IPS DF 4.7 (cell line): ENCODE measurements at regions not wholly inside any gene's neighbourhood (a gene's known extent, or its start where the extent isn't known, plus 50 kb on each side); places are given as distances from the start of the nearest gene placed in this dataset.

Experiments
- DNase-seq: peaks from one replicate; pipeline ENCODE4 v3.0.0-alpha.2; 2013; ENCODE audit warnings: low spot score; ENCODE audit errors: extremely low read depth

DNA sequence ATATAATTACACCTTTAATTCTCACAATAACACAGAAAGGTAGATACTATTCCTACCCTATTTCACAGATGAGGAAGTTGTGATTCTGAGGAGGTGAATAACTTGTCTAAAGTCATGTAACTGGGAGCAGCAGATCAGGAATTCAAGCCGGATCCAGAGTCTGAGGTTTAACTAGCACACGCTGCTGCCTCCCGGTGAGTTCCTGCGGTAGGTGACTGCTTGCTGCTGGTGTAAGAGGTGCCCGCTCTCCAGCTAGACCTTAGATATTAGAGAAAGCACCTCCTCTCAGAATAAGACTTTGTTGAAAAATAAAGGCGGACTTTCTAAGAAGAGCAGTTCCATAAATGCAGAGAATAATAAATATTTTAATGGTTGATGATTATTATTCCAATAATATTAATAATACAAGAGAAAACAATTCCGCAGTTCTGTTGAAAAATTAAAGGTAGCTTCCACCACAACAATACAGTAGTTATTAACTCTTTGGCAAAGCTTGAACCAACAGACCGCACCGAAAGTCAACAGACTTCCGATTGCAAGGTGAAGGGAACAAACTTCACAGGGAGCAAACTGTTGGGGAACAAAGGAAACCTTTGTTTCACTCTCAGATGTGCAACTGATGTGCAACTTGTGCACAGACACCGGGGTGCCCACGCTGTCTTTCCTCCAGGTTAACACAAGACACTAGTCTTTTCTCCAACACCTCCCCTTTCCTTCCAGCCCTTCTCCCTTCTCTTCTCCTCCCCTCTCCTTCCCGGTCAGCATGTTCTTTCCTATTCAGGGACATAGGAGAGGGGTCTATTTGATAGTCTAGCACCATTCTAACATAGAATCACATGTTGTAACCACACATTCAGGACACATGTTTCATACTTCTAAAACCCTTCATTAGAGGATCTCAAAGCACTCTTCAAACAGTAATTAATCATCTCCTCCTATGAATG, 73.2 kb upstream of the EGLN3 start:
- no peak for DNase-seq

DNA sequence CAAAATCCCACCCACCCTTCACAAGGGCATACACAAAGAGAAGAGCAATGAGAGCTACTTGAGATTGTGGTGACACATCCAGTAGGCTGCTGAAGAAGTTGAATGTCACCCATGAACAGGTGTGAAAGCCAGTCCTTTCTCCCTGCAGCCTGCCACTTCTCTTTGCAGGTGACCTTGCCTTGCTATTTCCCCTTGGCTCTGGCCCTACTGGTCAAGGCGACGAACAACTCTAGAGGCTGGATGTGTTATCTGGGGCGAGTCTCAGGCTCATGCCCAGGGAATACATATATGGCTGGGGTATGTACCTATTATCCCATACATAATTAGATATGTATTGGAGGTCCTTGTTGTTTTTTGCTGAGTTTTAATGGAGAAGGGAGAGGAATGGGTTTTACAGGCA, 70.2 kb upstream of the EGLN3 start:
- no peak for DNase-seq

DNA sequence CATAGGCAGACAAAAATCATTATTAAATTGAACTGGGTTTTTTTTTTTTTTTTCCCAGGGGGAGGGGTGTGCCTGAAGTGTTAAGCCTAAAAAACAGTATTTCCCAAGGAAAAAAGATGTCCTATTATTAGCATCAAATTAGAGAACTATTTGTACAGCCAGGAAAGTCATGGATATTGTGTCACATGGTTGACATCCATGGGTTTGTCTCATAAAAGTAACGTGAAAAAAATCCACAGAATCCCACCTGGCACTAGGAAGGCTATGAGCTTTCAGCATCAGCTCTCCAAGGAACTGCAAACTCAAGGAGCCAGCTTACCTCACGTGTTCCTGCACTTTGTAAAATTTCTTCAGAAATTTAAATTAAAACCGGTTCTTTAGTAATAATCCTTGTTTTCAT, 69.1 kb upstream of the EGLN3 start:
- DNase-seq = no peak

DNA sequence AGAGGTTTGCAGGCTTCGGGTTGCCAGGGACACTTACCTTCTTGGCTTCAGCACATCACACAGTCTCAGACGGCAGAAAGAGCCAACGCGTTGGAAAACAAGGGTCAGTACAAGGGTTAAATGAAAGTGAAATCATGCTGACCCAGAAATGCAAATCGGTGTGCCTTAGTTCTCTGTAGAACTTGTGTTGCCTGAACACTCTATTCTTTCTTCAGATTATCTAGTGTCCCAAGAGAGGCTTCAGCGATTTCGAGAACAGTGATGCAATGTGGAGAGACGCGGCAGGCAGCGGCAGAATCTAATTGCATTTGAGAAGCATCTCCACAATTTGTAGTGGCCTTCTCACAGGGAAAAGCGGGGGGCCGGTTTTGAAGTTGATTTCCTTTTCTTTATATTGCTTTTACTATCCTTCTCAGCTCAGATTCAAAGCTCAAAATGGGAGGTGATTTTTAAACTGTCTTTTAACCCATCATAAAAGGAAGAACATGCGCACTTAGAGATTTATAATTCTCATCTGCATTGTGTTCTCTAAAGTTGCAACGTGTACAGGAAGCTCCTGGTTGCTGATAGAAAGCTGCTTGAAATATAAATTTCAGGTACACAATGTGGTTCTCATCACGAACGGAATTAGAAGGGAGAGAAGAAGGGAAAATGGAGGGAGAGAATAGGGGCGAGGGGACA, 67.8 kb upstream of the EGLN3 start:
- DNase-seq = no peak

DNA sequence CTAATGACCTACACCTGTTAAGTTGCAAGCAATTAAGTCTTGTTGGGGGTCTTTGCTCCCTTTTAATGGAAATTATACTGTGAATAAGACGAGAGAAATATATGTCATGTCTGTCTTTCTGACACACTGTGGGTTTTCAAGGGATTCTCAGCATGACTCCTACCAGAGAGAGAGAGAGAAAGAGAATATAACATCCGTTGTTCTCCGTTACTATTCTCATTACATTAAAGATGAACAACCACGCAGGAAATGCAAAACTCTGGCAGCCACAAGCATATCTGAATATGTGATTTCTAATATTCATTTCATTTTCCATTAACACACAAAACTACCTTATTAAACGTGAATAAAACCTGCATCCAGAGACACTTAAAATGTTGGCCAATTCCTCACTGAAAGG, 67.3 kb upstream of the EGLN3 start:
- no peak for DNase-seq

DNA sequence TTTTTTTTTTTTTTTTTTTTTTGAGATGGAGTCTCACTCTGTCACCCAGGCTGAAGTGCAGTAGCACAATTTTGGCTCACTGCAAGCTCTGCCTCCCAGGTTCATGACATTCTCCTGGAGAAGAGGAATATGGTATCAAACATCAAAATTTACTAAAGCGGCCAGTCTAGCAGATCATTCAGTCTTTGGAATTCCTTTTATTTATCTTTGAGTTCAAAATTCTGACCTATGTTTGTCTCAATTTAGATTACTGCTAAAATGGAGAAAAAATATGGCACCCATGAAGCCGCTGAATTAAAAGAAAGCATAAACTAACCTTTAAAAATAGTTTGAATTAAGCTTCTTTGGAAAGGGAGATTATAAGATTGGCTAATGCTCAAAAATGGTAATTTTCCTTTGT, 64.5 kb upstream of the EGLN3 start:
- DNase-seq = no peak

DNA sequence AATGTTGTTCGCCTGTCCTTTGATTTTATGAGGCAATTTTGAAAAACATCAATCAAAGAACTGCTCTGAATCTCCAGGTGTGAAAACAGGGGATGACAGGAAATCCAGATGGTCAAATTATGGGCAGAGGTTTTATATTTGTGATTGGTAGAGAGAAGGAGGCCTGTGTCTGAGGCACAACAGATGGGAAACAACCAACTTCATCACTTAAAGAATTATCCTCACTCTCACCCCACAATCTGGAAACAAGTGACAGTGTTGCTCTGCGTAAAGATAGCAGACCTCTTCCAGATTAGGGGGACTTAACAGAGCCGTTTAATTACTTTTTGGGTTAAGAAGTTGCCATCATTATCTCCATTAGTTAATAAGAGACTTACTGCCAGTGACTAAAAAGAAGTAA, 64.1 kb upstream of the EGLN3 start:
- DNase-seq = no peak

DNA sequence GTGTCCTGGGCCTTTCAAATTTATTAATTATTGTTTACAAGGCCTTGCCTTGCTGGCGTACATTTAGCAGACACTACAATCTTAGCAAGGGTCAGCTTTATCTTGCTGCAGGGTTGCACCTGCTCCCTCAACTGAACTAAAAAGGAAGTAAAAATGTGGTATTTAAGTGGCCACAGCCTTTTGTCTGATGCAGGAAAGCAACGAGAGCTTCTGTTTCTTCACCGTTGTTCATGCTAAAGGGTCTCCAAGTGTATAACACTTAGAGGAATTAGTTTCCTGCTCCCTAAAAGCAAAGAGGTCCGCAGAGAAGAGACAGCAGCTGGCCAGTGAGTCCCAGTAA, 62.8 kb upstream of the EGLN3 start:
- no peak for DNase-seq

DNA sequence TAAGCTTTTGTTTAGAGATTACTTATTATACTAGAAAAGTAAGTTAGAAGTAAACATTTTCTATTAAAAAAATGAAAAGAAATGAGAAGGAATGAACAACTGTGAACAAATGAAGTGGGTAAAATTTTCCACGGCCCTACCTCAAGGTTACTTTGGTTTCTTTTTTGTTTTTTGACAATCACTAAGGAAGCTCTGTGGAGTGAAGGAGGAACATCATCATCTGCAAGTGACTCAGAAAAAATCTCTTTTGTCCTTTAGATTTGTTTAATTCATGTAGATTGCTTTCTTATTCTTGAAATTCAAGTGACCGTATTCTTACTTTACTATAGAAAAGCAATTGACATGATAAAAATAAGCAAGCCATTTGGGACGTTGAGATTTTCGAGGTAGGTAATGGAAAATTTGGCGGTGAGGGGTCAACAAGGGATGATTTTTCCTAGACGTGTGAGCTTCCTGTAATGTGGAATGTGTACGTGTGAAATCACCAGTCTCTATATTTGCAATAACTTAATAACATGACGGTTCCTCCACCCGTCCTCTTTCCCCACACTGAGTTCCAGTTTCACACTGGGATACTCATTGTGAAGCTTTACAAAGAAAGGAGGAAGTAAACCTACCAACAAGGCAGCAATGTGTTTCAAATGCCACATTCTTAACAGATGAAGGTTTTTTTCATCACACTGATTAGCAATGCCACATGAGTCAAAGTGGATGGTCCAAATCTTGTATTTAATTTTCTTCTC, 62.3 kb upstream of the EGLN3 start:
- no peak for DNase-seq

DNA sequence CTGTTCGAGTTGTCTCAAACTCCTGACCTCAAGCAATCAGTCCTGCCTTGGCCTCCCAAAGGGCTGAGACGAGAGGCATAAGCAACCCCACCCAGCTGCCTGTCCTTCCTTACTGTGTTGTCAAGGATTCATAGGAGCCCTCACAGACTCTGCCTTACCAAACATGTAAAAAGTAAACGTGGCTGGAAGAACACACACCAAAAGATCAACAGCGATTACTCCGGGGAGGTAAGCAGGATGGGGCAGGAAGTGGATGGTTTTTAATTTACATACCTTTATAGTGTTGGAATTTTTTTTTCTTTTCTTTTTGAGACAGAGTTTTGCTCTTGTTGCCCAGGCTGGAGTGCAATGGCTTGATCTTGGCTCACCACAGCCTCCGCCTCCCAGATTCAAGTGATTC, 61.5 kb upstream of the EGLN3 start:
- DNase-seq = no peak

DNA sequence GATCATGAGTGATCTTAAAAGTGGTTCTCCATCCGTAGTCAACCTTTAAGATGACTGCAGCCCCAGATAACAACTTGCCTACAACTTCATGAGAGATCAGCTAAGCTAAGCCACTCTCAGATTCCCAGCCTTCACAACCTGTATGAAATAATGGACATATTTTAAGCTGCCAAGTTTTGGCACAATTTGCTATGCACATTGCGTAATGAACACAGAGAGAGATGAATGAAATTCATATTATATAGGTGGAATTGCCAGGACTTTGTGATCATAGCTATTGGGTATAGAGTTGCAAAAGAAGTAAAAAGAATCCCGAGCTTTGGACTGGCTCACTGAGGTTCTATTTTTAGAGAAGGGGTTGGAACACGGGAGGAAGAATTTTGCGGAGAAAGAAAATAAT, 59.1 kb upstream of the EGLN3 start:
- no peak for DNase-seq

DNA sequence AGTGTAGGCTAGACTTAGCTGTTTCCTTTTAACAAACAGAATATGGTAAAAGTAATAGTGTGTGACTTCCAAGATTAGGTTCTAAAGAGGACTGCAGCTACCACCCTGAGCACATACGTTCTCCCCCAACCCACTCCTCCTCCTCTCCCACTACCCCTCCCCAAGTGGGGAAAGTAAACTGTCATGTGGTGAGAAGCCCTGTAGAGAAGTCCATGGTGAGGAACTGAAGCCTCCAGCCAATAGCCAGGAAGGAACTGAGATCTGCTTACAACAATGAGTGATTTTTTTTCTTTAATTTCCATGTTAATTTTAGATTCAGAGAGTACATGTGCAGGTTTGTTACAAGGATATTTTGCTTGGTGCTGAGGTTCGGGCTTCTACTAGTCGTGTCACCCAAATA, 57.0 kb upstream of the EGLN3 start:
- DNase-seq = no peak

DNA sequence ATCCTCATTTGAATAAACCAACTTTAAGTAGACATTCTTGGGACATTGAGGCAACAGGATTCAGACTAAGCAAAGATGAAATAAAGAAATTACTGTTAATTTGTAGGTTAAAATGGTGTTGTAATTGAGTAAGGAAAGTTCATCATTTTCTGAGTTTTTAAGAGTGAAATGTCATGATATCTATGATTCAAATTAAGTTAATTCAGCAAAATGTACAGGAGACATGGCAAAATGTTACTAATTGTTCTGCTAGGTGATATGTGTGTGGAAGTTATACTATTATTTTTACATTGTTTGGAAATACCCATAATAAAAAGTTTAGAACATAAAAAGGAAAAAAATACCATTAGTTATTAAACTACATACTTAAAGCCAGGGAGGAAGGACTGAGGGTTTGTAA, 55.0 kb upstream of the EGLN3 start:
- no peak for DNase-seq

DNA sequence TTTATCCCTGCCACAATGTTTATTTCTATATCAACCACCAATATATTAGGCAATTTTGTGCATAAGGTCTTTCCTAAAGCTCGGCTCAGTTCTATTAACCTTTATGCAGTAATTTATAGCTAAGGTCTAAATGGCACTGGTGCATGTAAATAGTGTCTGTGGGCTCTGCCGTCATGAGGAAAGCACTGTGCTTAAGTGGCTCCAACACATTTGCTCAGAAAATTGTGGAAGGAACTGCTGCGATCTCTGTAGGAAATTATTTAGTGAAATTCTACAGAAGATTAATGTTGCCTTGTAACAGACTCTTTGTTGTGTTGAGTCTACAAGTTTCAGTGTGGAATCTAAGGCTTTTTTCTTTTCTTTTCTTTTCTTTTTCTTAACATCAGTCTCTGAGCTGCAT, 54.0 kb upstream of the EGLN3 start:
- no peak for DNase-seq

DNA sequence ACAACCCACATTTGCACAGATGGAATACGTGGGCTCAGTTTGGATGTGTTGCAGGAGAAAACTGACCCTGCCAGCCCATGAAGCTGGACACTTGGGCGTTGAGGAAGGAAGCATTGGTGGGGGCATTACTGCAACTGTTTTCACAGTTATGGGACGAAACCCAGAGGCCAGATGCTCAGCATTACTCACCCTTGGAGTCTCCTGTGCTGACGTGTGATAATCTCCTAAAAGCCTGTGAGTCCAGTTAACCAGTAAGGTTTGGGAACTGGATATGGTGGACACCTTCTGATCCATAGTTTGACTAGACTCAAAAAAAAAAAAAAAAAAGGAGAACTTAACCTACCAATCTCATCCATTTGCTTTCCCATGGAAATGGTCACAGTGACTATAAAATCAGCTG, 52.8 kb upstream of the EGLN3 start:
- DNase-seq = no peak

DNA sequence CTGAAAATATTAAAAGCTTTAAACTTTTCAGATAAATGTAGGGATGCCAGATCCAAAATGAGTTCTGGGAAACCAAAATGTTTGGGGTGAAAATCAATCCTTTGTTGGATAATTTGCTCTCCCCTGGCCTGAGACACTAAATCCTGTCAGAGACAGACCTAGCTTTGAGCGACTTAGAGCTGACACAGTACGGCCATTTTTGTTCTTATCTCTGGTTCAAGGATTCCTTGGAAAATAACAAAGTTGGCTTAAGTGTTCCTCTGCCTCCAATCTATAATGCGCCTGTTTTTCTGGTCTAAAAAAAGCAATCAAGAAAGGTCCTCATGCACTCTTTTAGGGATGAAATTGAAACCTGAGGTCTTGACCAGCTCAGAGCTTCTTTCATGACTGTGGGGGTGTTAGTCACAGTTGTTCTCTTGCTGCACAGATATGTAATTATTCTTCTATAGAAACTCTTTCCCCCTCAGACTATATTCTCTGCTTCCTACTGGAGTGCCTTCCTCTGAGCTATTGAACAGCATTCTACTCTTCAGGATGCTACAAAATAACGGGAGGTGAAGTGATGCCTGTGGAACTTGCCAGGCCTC, 52.3 kb upstream of the EGLN3 start:
- no peak for DNase-seq
